KMS-11 (cell line): ENCODE measurements at regions not wholly inside any gene's neighbourhood (a gene's known extent, or its start where the extent isn't known, plus 50 kb on each side); places are given as distances from the start of the nearest gene placed in this dataset.

Source experiments
- H2AFZ ChIP-seq: fragments of 200-600 bp; sonication (generic); 2 replicates; pipeline ENCODE4 v1.6.1; 2016; ENCODE audit warnings: antibody characterized with exemption, mixed run types, low read depth
- H3K27ac ChIP-seq: fragments of 200-600 bp; sonication (generic); 2 replicates; pipeline ENCODE4 v1.6.1; 2016; ENCODE audit warnings: mild to moderate bottlenecking, mixed run types
- H3K27me3 ChIP-seq: fragments of 200-600 bp; sonication (generic); 2 replicates; pipeline ENCODE4 v1.6.1; 2017; ENCODE audit warnings: mild to moderate bottlenecking, low read depth, mixed run types, moderate library complexity; ENCODE audit not compliant: insufficient read depth
- H3K36me3 ChIP-seq: fragments of 200-600 bp; sonication (generic); 2 replicates; pipeline ENCODE4 v1.6.1; 2017; ENCODE audit warnings: mild to moderate bottlenecking, mixed run types; ENCODE audit not compliant: insufficient read depth
- H3K4me1 ChIP-seq: fragments of 200-600 bp; sonication (generic); 2 replicates; pipeline ENCODE4 v1.6.1; 2016; ENCODE audit warnings: mild to moderate bottlenecking, low read depth, mixed run types; ENCODE audit not compliant: poor library complexity, severe bottlenecking
- H3K4me2 ChIP-seq: fragments of 200-600 bp; sonication (generic); 2 replicates; pipeline ENCODE4 v1.7.0; 2016; ENCODE audit warnings: mild to moderate bottlenecking, mixed run types
- H3K4me3 ChIP-seq: fragments of 200-600 bp; sonication (generic); IDR thresholded peaks from 2 replicates; pipeline ENCODE4 v1.6.1; 2017; ENCODE audit warnings: low read depth, low read length, mixed read lengths; ENCODE audit not compliant: insufficient read depth
- H3K79me2 ChIP-seq: fragments of 200-600 bp; sonication (generic); 2 replicates; pipeline ENCODE4 v1.6.1; 2016; ENCODE audit warnings: low read depth, mixed run types; ENCODE audit not compliant: insufficient read depth
- H3K9ac ChIP-seq: fragments of 200-600 bp; sonication (generic); 2 replicates; pipeline ENCODE4 v1.6.1; 2016; ENCODE audit warnings: mild to moderate bottlenecking, mixed run types
- H4K20me1 ChIP-seq: fragments of 200-600 bp; sonication (generic); 2 replicates; pipeline ENCODE4 v1.6.1; 2016; ENCODE audit warnings: mild to moderate bottlenecking, mixed run types; ENCODE audit not compliant: insufficient read depth
- CTCF ChIP-seq: fragments of 200-600 bp; sonication (generic); conservative IDR thresholded peaks from 2 replicates; pipeline ENCODE4 v1.6.1; 2017; ENCODE audit warnings: low read depth, mild to moderate bottlenecking, antibody characterized with exemption, low read length, moderate library complexity, mixed read lengths

- no peak overlapping the region for H3K4me2 ChIP-seq
Measured at GRCh38 chr17:70604854-70605253, 435.5 kb downstream of the KCNJ2 start.

GRCh38 chr17:70606086-70606485 lies 436.8 kb downstream of the KCNJ2 start:
- H4K20me1 ChIP-seq = no peaks in the 10 kb centered on the region
- H3K27me3 ChIP-seq = no peaks in the 10 kb centered on the region
- H3K4me3 ChIP-seq = no peak overlapping the region
- no peak overlapping the region for H3K27ac ChIP-seq
- H3K4me1 ChIP-seq = no peaks in the 10 kb centered on the region
- no peaks in the 10 kb centered on the region for H3K79me2 ChIP-seq
- no peak overlapping the region for H3K4me2 ChIP-seq
- H3K9ac ChIP-seq = no peak overlapping the region
- H2AFZ ChIP-seq = no peak overlapping the region
- TF ChIP-seq CTCF = no peak
- H3K36me3 ChIP-seq = no peaks in the 10 kb centered on the region

More at GRCh38 chr17:70604854-70605253, 435.5 kb downstream of the KCNJ2 start:
- Histone ChIP-seq H3K27me3 (no peaks in the 10 kb centered on the region), H4K20me1 (no peaks in the 10 kb centered on the region), H3K27ac (no peak overlapping the region), H3K36me3 (no peaks in the 10 kb centered on the region), H2AFZ (no peak overlapping the region), H3K4me1 (no peaks in the 10 kb centered on the region), H3K79me2 (no peaks in the 10 kb centered on the region), H3K9ac (no peak overlapping the region), H3K4me3 (no peak overlapping the region)
- no peak for TF ChIP-seq CTCF

GRCh38 chr17:70608193-70608592 lies 438.9 kb downstream of the KCNJ2 start:
- Histone ChIP-seq H3K27me3 (no peaks in the 10 kb centered on the region), H3K79me2 (no peaks in the 10 kb centered on the region), H3K4me2 (no peak overlapping the region), H3K4me1 (no peaks in the 10 kb centered on the region), H3K36me3 (no peaks in the 10 kb centered on the region), H3K9ac (no peak overlapping the region), H3K4me3 (no peak overlapping the region), H2AFZ (no peak overlapping the region), H4K20me1 (no peaks in the 10 kb centered on the region), H3K27ac (no peak overlapping the region)
- no peak for TF ChIP-seq CTCF

- Histone ChIP-seq H3K4me1 (no peaks in the 10 kb centered on the region), H4K20me1 (no peaks in the 10 kb centered on the region), H3K4me2 (no peak overlapping the region), H2AFZ (no peak overlapping the region), H3K27me3 (no peaks in the 10 kb centered on the region), H3K9ac (no peak overlapping the region), H3K79me2 (no peaks in the 10 kb centered on the region), H3K27ac (no peak overlapping the region), H3K36me3 (no peaks in the 10 kb centered on the region), H3K4me3 (no peak overlapping the region)
- no peak for TF ChIP-seq CTCF
Measured at GRCh38 chr17:70608957-70609356, 439.6 kb downstream of the KCNJ2 start.
